Hepatocyte (in vitro differentiated cells): ENCODE measurements at regions not wholly inside any gene's neighbourhood (a gene's known extent, or its start where the extent isn't known, plus 50 kb on each side); places are given as distances from the start of the nearest gene placed in this dataset.

Source experiments
- DNase-seq: peaks from one replicate; pipeline ENCODE4 v3.0.0-alpha.2; 2016; ENCODE audit warnings: low spot score
- H2AFZ ChIP-seq: fragments of 200-600 bp; sonication (generic); 2 replicates; pipeline ENCODE4 v1.6.0; 2016; ENCODE audit warnings: antibody characterized with exemption, mild to moderate bottlenecking
- H3K27ac ChIP-seq: fragments of 200-600 bp; sonication (generic); 2 replicates; pipeline ENCODE4 v1.5.1; 2016; ENCODE audit warnings: mild to moderate bottlenecking
- H3K27me3 ChIP-seq: fragments of 200-600 bp; sonication (generic); 2 replicates; pipeline ENCODE4 v1.6.1; 2016
- H3K36me3 ChIP-seq: fragments of 200-600 bp; sonication (generic); replicated peaks from 2 replicates; pipeline ENCODE4 v1.5.1; 2016; ENCODE audit warnings: low read depth; ENCODE audit not compliant: insufficient read depth
- H3K4me1 ChIP-seq: fragments of 200-600 bp; sonication (generic); 2 replicates; pipeline ENCODE4 v1.5.1; 2016; ENCODE audit warnings: mild to moderate bottlenecking, moderate library complexity; ENCODE audit not compliant: insufficient read depth
- H3K4me2 ChIP-seq: fragments of 200-600 bp; sonication (generic); 2 replicates; pipeline ENCODE4 v1.6.0; 2016
- H3K4me3 ChIP-seq: fragments of 200-600 bp; sonication (generic); 2 replicates; pipeline ENCODE4 v1.5.1; 2016; ENCODE audit warnings: mild to moderate bottlenecking
- H3K79me2 ChIP-seq: fragments of 200-600 bp; sonication (generic); 2 replicates; pipeline ENCODE4 v1.6.0; 2017; ENCODE audit warnings: mild to moderate bottlenecking
- H3K9me2 ChIP-seq: fragments of 200-600 bp; sonication (generic); replicated peaks from 2 replicates; pipeline ENCODE4 v1.6.0; 2017; ENCODE audit warnings: mild to moderate bottlenecking; ENCODE audit not compliant: insufficient read depth
- H3K9me3 ChIP-seq: fragments of 200-600 bp; sonication (generic); 2 replicates; pipeline ENCODE4 v1.5.1; 2016; ENCODE audit warnings: low read depth, mild to moderate bottlenecking
- H4K20me1 ChIP-seq: fragments of 200-600 bp; sonication (generic); 2 replicates; pipeline ENCODE4 v1.6.0; 2016; ENCODE audit warnings: mild to moderate bottlenecking; ENCODE audit not compliant: insufficient read depth, poor library complexity, severe bottlenecking
- CTCF ChIP-seq: fragments of 200-600 bp; sonication (generic); IDR thresholded peaks from 2 replicates; pipeline ENCODE4 v1.5.1; 2016; ENCODE audit warnings: antibody characterized with exemption, mild to moderate bottlenecking; ENCODE audit not compliant: poor library complexity
- EZH2 ChIP-seq: fragments of 200-600 bp; sonication (generic); IDR thresholded peaks from 2 replicates; pipeline ENCODE4 v1.6.1; 2016; ENCODE audit warnings: antibody characterized with exemption, mild to moderate bottlenecking, borderline replicate concordance
- EZH2phosphoT487 ChIP-seq: fragments of 200-600 bp; sonication (generic); IDR thresholded peaks from one replicate; pipeline ENCODE4 v1.6.1; 2018; ENCODE audit warnings: antibody characterized with exemption, mild to moderate bottlenecking, low read depth, moderate library complexity; ENCODE audit not compliant: unreplicated experiment, severe bottlenecking
- WGBS: methylation state at CpG from one replicate; pipeline ENCODE4 v1.1.6; 2016; ENCODE audit warnings: low lambda C conversion rate; ENCODE audit errors: missing lambda C conversion rate; 5-methylcytosine and 5-hydroxymethylcytosine counted together

DNA sequence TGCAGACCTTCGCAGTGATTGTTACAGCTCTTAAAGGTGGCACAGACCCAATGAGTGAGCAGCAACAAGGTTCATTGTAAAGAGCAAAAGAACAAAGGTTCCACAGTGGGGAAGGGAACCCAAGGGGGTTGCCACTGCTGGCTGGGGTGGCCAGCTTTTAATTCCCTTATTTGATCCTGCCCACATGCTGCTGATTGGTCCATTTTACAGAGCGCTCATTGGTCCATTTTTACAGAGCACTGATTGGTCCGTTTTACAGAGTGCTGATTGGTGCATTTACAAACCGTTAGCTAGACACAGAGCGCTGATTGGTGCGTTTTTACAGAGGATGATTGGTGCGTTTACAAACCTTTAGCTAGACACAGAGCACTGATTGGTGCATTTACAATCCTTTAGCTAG is 360.6 kb upstream of the DAB2 start:
- H3K9me3 ChIP-seq, result no peaks in the 10 kb centered on the region
- no peak for TF ChIP-seq CTCF
- no peak for TF ChIP-seq EZH2
- no peak for TF ChIP-seq EZH2phosphoT487
- no peak for DNase-seq

GRCh38 chr5:39783756-39784421 is 359.1 kb upstream of the DAB2 start:
- TF ChIP-seq EZH2phosphoT487 (no peak), EZH2 (no peak), CTCF (no peak)
- WGBS, result 74% methylated on average over 3 of the region's 3 CpGs

More for the DNA sequence above, 360.6 kb upstream of the DAB2 start:
- Histone ChIP-seq H3K4me1 (no peaks in the 10 kb centered on the region), H3K27ac (no peak overlapping the region), H3K79me2 (no peaks in the 10 kb centered on the region), H3K4me2 (no peak overlapping the region), H3K9me2 (no peaks in the 10 kb centered on the region), H2AFZ (no peak overlapping the region), H3K27me3 (no peaks in the 10 kb centered on the region), H3K4me3 (no peak overlapping the region), H4K20me1 (no peaks in the 10 kb centered on the region), H3K36me3 (no peaks in the 10 kb centered on the region)
- WGBS, result 90% methylated on average over 7 of the region's 7 CpGs

GRCh38 chr5:39780347-39780746 is 355.6 kb upstream of the DAB2 start:
- no peak overlapping the region for H3K27ac ChIP-seq
- no peaks in the 10 kb centered on the region for H3K4me1 ChIP-seq
- H4K20me1 ChIP-seq, result no peaks in the 10 kb centered on the region
- no peaks in the 10 kb centered on the region for H3K9me2 ChIP-seq
- H3K9me3 ChIP-seq, result no peaks in the 10 kb centered on the region
- DNase-seq, result no peak
- no peak overlapping the region for H3K4me2 ChIP-seq
- TF ChIP-seq EZH2phosphoT487 (no peak), EZH2 (no peak), CTCF (no peak)
- H2AFZ ChIP-seq, result no peak overlapping the region
- no peaks in the 10 kb centered on the region for H3K27me3 ChIP-seq
- H3K79me2 ChIP-seq, result no peaks in the 10 kb centered on the region
- no peak overlapping the region for H3K4me3 ChIP-seq
- H3K36me3 ChIP-seq, result no peaks in the 10 kb centered on the region

More at GRCh38 chr5:39783756-39784421, 359.1 kb upstream of the DAB2 start:
- Histone ChIP-seq H3K27ac (no peak overlapping the region), H3K4me2 (no peak overlapping the region), H3K27me3 (no peaks in the 10 kb centered on the region), H3K36me3 (no peaks in the 10 kb centered on the region), H3K79me2 (no peaks in the 10 kb centered on the region), H3K4me1 (no peaks in the 10 kb centered on the region), H3K9me3 (no peaks in the 10 kb centered on the region), H3K9me2 (no peaks in the 10 kb centered on the region), H3K4me3 (no peak overlapping the region), H4K20me1 (no peaks in the 10 kb centered on the region), H2AFZ (no peak overlapping the region)
- DNase-seq, result no peak

DNA sequence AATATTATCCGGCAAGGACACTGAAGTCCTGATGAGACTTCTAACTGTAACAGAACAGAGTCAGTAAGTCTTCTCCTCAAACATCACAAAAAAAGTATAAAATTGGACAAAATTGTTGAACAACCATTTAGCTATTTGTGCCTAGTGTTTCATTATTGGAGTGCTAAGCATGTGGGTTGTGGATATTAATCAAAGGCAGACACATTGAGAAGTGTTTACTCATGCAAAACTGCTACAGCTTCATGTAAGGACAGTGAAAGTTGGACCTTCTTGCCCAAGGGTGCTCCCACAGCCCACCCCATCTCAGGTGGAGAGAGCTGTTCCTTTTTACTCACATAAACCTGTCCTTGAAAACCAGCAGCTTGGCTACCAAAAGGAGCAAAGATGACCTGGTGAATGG is 355.1 kb upstream of the DAB2 start:
- Histone ChIP-seq H3K79me2 (no peaks in the 10 kb centered on the region), H3K9me3 (no peaks in the 10 kb centered on the region), H3K4me2 (no peak overlapping the region), H3K4me1 (no peaks in the 10 kb centered on the region), H3K9me2 (no peaks in the 10 kb centered on the region), H3K27ac (no peak overlapping the region), H3K27me3 (no peaks in the 10 kb centered on the region), H3K36me3 (no peaks in the 10 kb centered on the region), H3K4me3 (no peak overlapping the region), H4K20me1 (no peaks in the 10 kb centered on the region), H2AFZ (no peak overlapping the region)
- 93% methylated on average over 1 of the region's 1 CpG for WGBS
- DNase-seq, result no peak
- no peak for TF ChIP-seq EZH2phosphoT487
- no peak for TF ChIP-seq CTCF
- TF ChIP-seq EZH2, result no peak
